Transverse colon (tissue), 4 donors: ENCODE measurements at regions not wholly inside any gene's neighbourhood (a gene's known extent, or its start where the extent isn't known, plus 50 kb on each side); places are given as distances from the start of the nearest gene placed in this dataset.

Source experiments
- DNase-seq: peaks from one replicate; pipeline ENCODE4 v3.0.0-alpha.2; 2019
- H3K27ac ChIP-seq, 4 donors: fragments of 200-600 bp; sonication (generic); 2 replicates each; pipeline ENCODE4 v1.5.1; 2016 to 2018; ENCODE audit warnings: inconsistent platforms in 4 of 4
- H3K27me3 ChIP-seq: fragments of 200-600 bp; sonication (generic); 2 replicates; pipeline ENCODE4 v1.5.1; 2017; ENCODE audit warnings: inconsistent platforms
- H3K36me3 ChIP-seq, 4 donors: fragments of 200-600 bp; sonication (generic); 2 replicates each; pipeline ENCODE4 v1.5.1; 2017 to 2019; ENCODE audit warnings: inconsistent platforms in 4 of 4
- H3K4me1 ChIP-seq, 4 donors: fragments of 200-600 bp; sonication (generic); 2 replicates each; pipeline ENCODE4 v1.5.1; 2017 to 2020; ENCODE audit warnings: inconsistent platforms in 4 of 4
- H3K4me3 ChIP-seq, 4 donors: fragments of 200-600 bp; sonication (generic); 1 replicate in 1 of 4; 2 replicates in 3 of 4; pipeline versions ENCODE4 v1.5.1 to v1.6.1; 2017 to 2019; ENCODE audit warnings: inconsistent platforms in 4 of 4
- H3K9me3 ChIP-seq, 2 donors: fragments of 200-600 bp; sonication (generic); 2 replicates each; pipeline ENCODE4 v1.5.1; 2017 to 2019; ENCODE audit warnings: inconsistent platforms in 2 of 2
- CTCF ChIP-seq, 5 experiments: fragments of 200-600 bp in 3 of 5; fragments of 450-650 bp in 2 of 5; sonication (generic) in 3 of 5; IDR thresholded peaks; 1 replicate in 2 of 5; 2 replicates in 3 of 5; pipeline ENCODE4 v1.5.1; 2016 to 2017; ENCODE audit warnings: antibody characterized with exemption in 5 of 5, inconsistent platforms in 3 of 5, mild to moderate bottlenecking in 2 of 5, moderate library complexity in 1 of 5
- EP300 ChIP-seq: sonication (generic); formaldehyde crosslinking; IDR thresholded peaks from one replicate; pipeline ENCODE4 v1.6.1; 2017; ENCODE audit warnings: antibody characterized with exemption, low read depth
- POLR2A ChIP-seq: fragments of 450-650 bp; IDR thresholded peaks from one replicate; pipeline ENCODE4 v1.6.1; 2016; ENCODE audit warnings: antibody characterized with exemption, mild to moderate bottlenecking, moderate library complexity
- POLR2AphosphoS5 ChIP-seq, 3 donors: sonication (generic); formaldehyde crosslinking; IDR thresholded peaks; one replicate each; pipeline ENCODE4 v1.6.1; 2016; ENCODE audit warnings: antibody characterized with exemption in 3 of 3
- WGBS, 2 donors: methylation state at CpG; one replicate each; pipeline ENCODE4 v1.1.5; 2018; ENCODE audit warnings: low coverage in 1 of 2; 5-methylcytosine and 5-hydroxymethylcytosine counted together
- in situ Hi-C, 4 donors: fragments of 200-750 bp; cut with MboI; loops; one replicate each; pipeline versions ENCODE4 v1.15.0 to v1.15.1; 2017; ENCODE audit warnings: low sequenced_read_pairs in 3 of 4, low pct_ligation_motif_present in 1 of 4, low pct_unique_long_range_greater_than_20kb in 1 of 4
- intact Hi-C: fragments of 100-400 bp; cut with DNase I; formaldehyde crosslinking; loops from one replicate; pipeline ENCODE4 v1.15.1; 2023; ENCODE audit warnings: low total_unique reads

GRCh38 chr13:34810996-34811395 is 131.1 kb upstream of the NBEA start:
- Histone ChIP-seq H3K9me3 (peaks cover 13 to 15% of the 10 kb centered on the region in 2 donors), H3K27ac (no peak overlapping the region), H3K36me3 (no peaks in the 10 kb centered on the region), H3K4me3 (no peak overlapping the region), H3K27me3 (no peaks in the 10 kb centered on the region), H3K4me1 (peaks cover 0 to 3% (median 0%) of the 10 kb centered on the region in 4 donors)
- intact Hi-C loops (no loop called here), in situ Hi-C loops (no loop called here)
- WGBS, 2 donors, result 93 to 100% methylated on average over 2 to 3 of the region's 3 CpGs
- no peak for DNase-seq
- TF ChIP-seq CTCF (IDR thresholded peaks at IDR 0.05) (no peak), EP300 (no peak), POLR2AphosphoS5 (IDR thresholded peaks at IDR 0.05) (no peak), POLR2A (no peak)

- in situ Hi-C loops (no loop called here), intact Hi-C loops (no loop called here)
- Histone ChIP-seq H3K4me3 (no peak overlapping the region), H3K27me3 (no peaks in the 10 kb centered on the region), H3K27ac (no peak overlapping the region), H3K4me1 (peaks cover 0 to 14% (median 3%) of the 10 kb centered on the region in 4 donors), H3K9me3 (peaks cover 13 to 15% of the 10 kb centered on the region in 2 donors), H3K36me3 (no peaks in the 10 kb centered on the region)
- DNase-seq, result no peak
- 49 to 57% methylated on average over 2 of the region's 2 CpGs for WGBS, 2 donors
- TF ChIP-seq EP300 (no peak), CTCF (IDR thresholded peaks at IDR 0.05) (no peak), POLR2A (no peak), POLR2AphosphoS5 (IDR thresholded peaks at IDR 0.05) (no peak)
Measured at GRCh38 chr13:34815526-34815925, 126.5 kb upstream of the NBEA start.

GRCh38 chr13:34816245-34816884 is 125.7 kb upstream of the NBEA start:
- Histone ChIP-seq H3K4me1 (peaks cover 0 to 14% (median 3%) of the 10 kb centered on the region in 4 donors), H3K36me3 (no peaks in the 10 kb centered on the region), H3K27me3 (no peaks in the 10 kb centered on the region), H3K4me3 (no peak overlapping the region), H3K9me3 (peaks cover 13 to 15% of the 10 kb centered on the region in 2 donors), H3K27ac (peak overlapping the region in 3 of 4 donors; percentile 27 to 42 (median 37))
- no peak for DNase-seq
- intact Hi-C loops, result no loop called here
- WGBS, 2 donors, result 49 to 53% methylated on average over 2 of the region's 2 CpGs
- in situ Hi-C loops, result no loop called here
- TF ChIP-seq EP300 (no peak), POLR2A (no peak), POLR2AphosphoS5 (IDR thresholded peaks at IDR 0.05) (no peak), CTCF (IDR thresholded peaks at IDR 0.05) (no peak)

GRCh38 chr13:34816908-34817665 is 125.0 kb upstream of the NBEA start:
- H3K27ac ChIP-seq, result peak overlapping the region in 3 of 4 donors; percentile 27 to 42 (median 37)
- WGBS, 2 donors, result 70 to 75% methylated on average over 5 to 6 of the region's 6 CpGs
- DNase-seq, result no peak
- no peaks in the 10 kb centered on the region for H3K27me3 ChIP-seq
- TF ChIP-seq CTCF (IDR thresholded peaks at IDR 0.05) (no peak), POLR2AphosphoS5 (IDR thresholded peaks at IDR 0.05) (no peak), POLR2A (no peak), EP300 (no peak)
- in situ Hi-C loops (no loop called here), intact Hi-C loops (no loop called here)
- peaks cover 9 to 12% of the 10 kb centered on the region in 2 donors for H3K9me3 ChIP-seq
- H3K4me3 ChIP-seq, result no peak overlapping the region
- H3K4me1 ChIP-seq, result peaks cover 0 to 14% (median 3%) of the 10 kb centered on the region in 4 donors
- H3K36me3 ChIP-seq, result no peaks in the 10 kb centered on the region
